ENCODE measurements at regions not wholly inside any gene's neighbourhood (a gene's known extent, or its start where the extent isn't known, plus 50 kb on each side); places are given as distances from the start of the nearest gene placed in this dataset.

GRCh38 chr5:71882826-71883741 is 164.0 kb downstream of the CARTPT start:
- 0 out of 2 replicates have a peak, but pooled peaks have one; percentile 13 for TF ChIP-seq GATA2 (IDR thresholded peaks at IDR 0.05; ENCODE audit: low read depth, low read length)
- TF ChIP-seq GATA3 (IDR thresholded peaks at IDR 0.05; ENCODE audit: low read depth, low read length): no peak

Measured in SH-SY5Y (cell line).